Heart right ventricle (tissue), 16 donors: ENCODE measurements at regions not wholly inside any gene's neighbourhood (a gene's known extent, or its start where the extent isn't known, plus 50 kb on each side); places are given as distances from the start of the nearest gene placed in this dataset.

ENCODE experiments used
- ATAC-seq, 8 donors: fragments of 200-7000 bp; cut with Tn5 transposase; one replicate each; pipeline ENCODE4 v1.9.1; 2020; ENCODE audit warnings: mild to moderate bottlenecking in 8 of 8, moderate library complexity in 8 of 8, moderate number of reproducible peaks in 1 of 8
- DNase-seq, 2 donors: peaks; one replicate each; pipeline ENCODE4 v3.0.0-alpha.2; 2020
- H3K27ac ChIP-seq, 10 donors: fragments of 200-600 bp; sonication (generic) in 2 of 10; one replicate each; pipeline versions ENCODE4 v1.5.0 to v1.8.0; 2020 to 2022; ENCODE audit warnings: mild to moderate bottlenecking in 3 of 10
- H3K27me3 ChIP-seq, 7 donors: fragments of 200-600 bp; one replicate each; pipeline ENCODE4 v1.8.0; 2021 to 2022; ENCODE audit warnings: mild to moderate bottlenecking in 2 of 7
- H3K36me3 ChIP-seq, 9 donors: fragments of 200-600 bp; sonication (generic) in 1 of 9; one replicate each; pipeline versions ENCODE4 v1.5.0 to v1.8.0; 2020 to 2022; ENCODE audit warnings: mild to moderate bottlenecking in 2 of 9
- H3K4me1 ChIP-seq, 9 donors: fragments of 200-600 bp; sonication (generic) in 1 of 9; one replicate each; pipeline versions ENCODE4 v1.5.0 to v1.8.0; 2020 to 2022; ENCODE audit warnings: mild to moderate bottlenecking in 4 of 9
- H3K4me3 ChIP-seq, 10 donors: fragments of 200-600 bp; sonication (generic) in 2 of 10; one replicate each; pipeline versions ENCODE4 v1.5.0 to v1.8.0; 2020 to 2022; ENCODE audit warnings: mild to moderate bottlenecking in 7 of 10, moderate library complexity in 2 of 10
- H3K9me3 ChIP-seq, 11 donors: fragments of 200-600 bp in 10 of 11; sonication (generic) in 2 of 11; one replicate each; pipeline versions ENCODE4 v1.5.0 to v1.8.0; 2013 to 2022; ENCODE audit warnings: mild to moderate bottlenecking in 2 of 11, control low read depth in 1 of 11, moderate library complexity in 1 of 11
- CTCF ChIP-seq, 9 donors: fragments of 200-600 bp; sonication (generic) in 2 of 9; IDR thresholded peaks; one replicate each; pipeline versions ENCODE4 v1.5.0 to v1.8.0; 2021 to 2022; ENCODE audit warnings: antibody characterized with exemption in 9 of 9, mild to moderate bottlenecking in 5 of 9, moderate library complexity in 1 of 9
- WGBS, 2 donors: extraction: QIAGEN DNeasy Blood & Tissue Kit; methylation state at CpG; one replicate each; pipeline ENCODE4 v1.1.7; 2013; ENCODE audit warnings: inconsistent platforms in 1 of 2; 5-methylcytosine and 5-hydroxymethylcytosine counted together
- intact Hi-C, 10 donors: fragments of 100-400 bp; cut with DNase I; formaldehyde crosslinking; loops; one replicate each; pipeline versions ENCODE4 v1.11.1 to v1.14.2; 2022
- donor health status: Arrhythmogenic right ventricular cardiomyopathy.
- donor health status: ischemic (EF 13 %, LVEDD 7.1; RV severe dilation, severe dysfunction).
- donor health status: healthy with polysubstance abuse.
- donor health status: DM: no; HTN: yes; CAD: no.
- donor health status: DM: no; HTN: no; CAD: no.
- donor health status: ischemic (EF 25% LVEDD 6.9; RV normal size, moderate dysfunction).
- donor health status: ischemic (EF 25% LVEDD 5.7; RV mildly dilated, moderate dysfunction).
- donor health status: healthy.
- donor health status: DM: yes; HTN: yes; CAD: no.
- donor health status: Ischemic cardiomyopathy.
- donor health status: ischemic (EF 35%, LVEDD 5.7; RV mildly dilated, moderate dysfunction).
- donor health status: nonischemic (EF 11% LVEDD 7.7; RV severe dilation, severe dysfunction).
- donor health status: DM: yes; HTN: yes; CAD: no.
- donor health status: PGD.
- donor health status: ischemic (EF 29% LVEDD 5.4; RV normal size, mild dysfunction).
- donor health status: nonischemic (EF 23%, LVEDD 6.1; RV moderate dilation, normal function).

GRCh38 chr12:46653311-46653710, 172.5 kb downstream of the SLC38A4 start:
- no peaks in the 10 kb centered on the region for H3K9me3 ChIP-seq
- no peak for TF ChIP-seq CTCF (IDR thresholded peaks at IDR 0.05)
- ATAC-seq: no peak
- no peak overlapping the region for H3K4me3 ChIP-seq
- H3K4me1 ChIP-seq: peaks cover 4 to 16% (median 11%) of the 10 kb centered on the region in 9 donors
- no peaks in the 10 kb centered on the region for H3K27me3 ChIP-seq
- no peaks in the 10 kb centered on the region for H3K36me3 ChIP-seq
- H3K27ac ChIP-seq: no peak overlapping the region
- no peak for DNase-seq
- intact Hi-C loops: loop anchor here in 4 of 10 donors (10.0 kb wide), 4 partner anchors 79 to 279 kb away; partner anchors contain the start of gene SLC38A2 (in 1 of the 4)
- WGBS, 2 donors: 87 to 89% methylated on average over 2 of the region's 2 CpGs

- DNase-seq: no peak
- TF ChIP-seq CTCF (IDR thresholded peaks at IDR 0.05): no peak
- Histone ChIP-seq H3K4me1 (peaks cover 0 to 10% (median 7%) of the 10 kb centered on the region in 9 donors), H3K27me3 (no peaks in the 10 kb centered on the region), H3K9me3 (no peaks in the 10 kb centered on the region), H3K4me3 (no peak overlapping the region), H3K27ac (no peak overlapping the region), H3K36me3 (no peaks in the 10 kb centered on the region)
- intact Hi-C loops: loop anchor here in 4 of 10 donors (10.0 kb wide), 4 partner anchors 78 to 278 kb away; partner anchors contain the start of gene SLC38A2 (in 1 of the 4)
- ATAC-seq: no peak
Measured at GRCh38 chr12:46652692-46653091, 173.1 kb downstream of the SLC38A4 start.

- no peak for DNase-seq
- 71 to 93% methylated on average over 4 of the region's 4 CpGs for WGBS, 2 donors
- no peaks in the 10 kb centered on the region for H3K9me3 ChIP-seq
- H3K4me3 ChIP-seq: no peak overlapping the region
- no peaks in the 10 kb centered on the region for H3K36me3 ChIP-seq
- intact Hi-C loops: loop anchor here in 4 of 10 donors (10.0 kb wide), 4 partner anchors 76 to 276 kb away; partner anchors contain the start of gene SLC38A2 (in 1 of the 4)
- H3K27ac ChIP-seq: no peak overlapping the region
- no peaks in the 10 kb centered on the region for H3K27me3 ChIP-seq
- no peak for ATAC-seq
- no peaks in the 10 kb centered on the region for H3K4me1 ChIP-seq
- no peak for TF ChIP-seq CTCF (IDR thresholded peaks at IDR 0.05)
Measured at GRCh38 chr12:46650688-46651087, 175.1 kb downstream of the SLC38A4 start.

GRCh38 chr12:46649433-46649832, 176.4 kb downstream of the SLC38A4 start:
- Histone ChIP-seq H3K4me1 (no peaks in the 10 kb centered on the region), H3K4me3 (no peak overlapping the region), H3K27ac (no peak overlapping the region), H3K9me3 (no peaks in the 10 kb centered on the region), H3K36me3 (no peaks in the 10 kb centered on the region), H3K27me3 (no peaks in the 10 kb centered on the region)
- WGBS, 2 donors: 89 to 96% methylated on average over 4 of the region's 4 CpGs
- ATAC-seq (no peak), DNase-seq (no peak)
- intact Hi-C loops: no loop called here
- TF ChIP-seq CTCF (IDR thresholded peaks at IDR 0.05): no peak
